ENCODE measurements at regions not wholly inside any gene's neighbourhood (a gene's known extent, or its start where the extent isn't known, plus 50 kb on each side); places are given as distances from the start of the nearest gene placed in this dataset.

GRCh38 chr9:26559506-26559905 lies 333.1 kb downstream of the CAAP1 start:
- TF ChIP-seq TAF1 (IDR thresholded peaks at IDR 0.05; ENCODE audit: low read depth) (no peak), FOXM1 (IDR thresholded peaks at IDR 0.05; ENCODE audit: borderline replicate concordance, low read depth) (no peak), EP300 (IDR thresholded peaks at IDR 0.05; ENCODE audit: borderline replicate concordance) (no peak), YY1 (IDR thresholded peaks at IDR 0.05; ENCODE audit: low read depth) (no peak), NFIC (IDR thresholded peaks at IDR 0.05) (no peak), REST (IDR thresholded peaks at IDR 0.05; ENCODE audit: low read depth) (no peak)

All from Ishikawa (cell line).